Cardiac fibroblast (primary cell): ENCODE measurements at regions not wholly inside any gene's neighbourhood (a gene's known extent, or its start where the extent isn't known, plus 50 kb on each side); places are given as distances from the start of the nearest gene placed in this dataset.
"Not testable (repeated sequence)": the region's sequence is repeated elsewhere in the genome, so short reads cannot be mapped to it uniquely, and the experiment has no call there.

ENCODE experiments used
- DNase-seq, 2 donors: peaks; one replicate each; pipeline versions ENCODE4 v3.0.0 to v3.0.0-alpha.2; 2010; ENCODE audit warnings: low read depth in 2 of 2
- H3K4me3 ChIP-seq, 2 donors: replicated peaks in 1 of 2; 1 replicate in 1 of 2; 2 replicates in 1 of 2; pipeline ENCODE4 v1.5.1; 2011; ENCODE audit warnings: low read depth in 2 of 2, low read length in 2 of 2, mild to moderate bottlenecking in 2 of 2, moderate library complexity in 1 of 2
- CTCF ChIP-seq: IDR thresholded peaks from one replicate; pipeline ENCODE4 v1.5.1; 2011; ENCODE audit warnings: low read depth, mild to moderate bottlenecking, low read length, inconsistent platforms

- no peak for DNase-seq
Measured at GRCh38 chr11:42800041-42800440, 511.8 kb upstream of the API5 start.

GRCh38 chr11:42802201-42802899 lies 509.4 kb upstream of the API5 start:
- no peak for DNase-seq
- TF ChIP-seq CTCF = no peak
- no peak overlapping the region for H3K4me3 ChIP-seq

More at GRCh38 chr11:42800041-42800440, 511.8 kb upstream of the API5 start:
- TF ChIP-seq CTCF = no peak
- H3K4me3 ChIP-seq = no peak overlapping the region

GRCh38 chr11:42806191-42806590 lies 505.6 kb upstream of the API5 start:
- no peak overlapping the region for H3K4me3 ChIP-seq
- no peak for DNase-seq
- no peak for TF ChIP-seq CTCF

GRCh38 chr11:42812361-42812760 lies 499.4 kb upstream of the API5 start:
- TF ChIP-seq CTCF = no peak
- no peak overlapping the region for H3K4me3 ChIP-seq
- DNase-seq = no peak

GRCh38 chr11:42812960-42813359 lies 498.8 kb upstream of the API5 start:
- DNase-seq = no peak
- no peak overlapping the region for H3K4me3 ChIP-seq
- TF ChIP-seq CTCF = no peak

GRCh38 chr11:42816471-42816870 lies 495.3 kb upstream of the API5 start:
- no peak for DNase-seq
- H3K4me3 ChIP-seq = no peak overlapping the region
- no peak for TF ChIP-seq CTCF

- TF ChIP-seq CTCF = no peak
- no peak overlapping the region for H3K4me3 ChIP-seq
- no peak for DNase-seq
Measured at GRCh38 chr11:42819126-42819525, 492.7 kb upstream of the API5 start.

GRCh38 chr11:42822188-42822587 lies 489.6 kb upstream of the API5 start:
- not testable (repeated sequence) for DNase-seq, H3K4me3 ChIP-seq
